ENCODE measurements at regions not wholly inside any gene's neighbourhood (a gene's known extent, or its start where the extent isn't known, plus 50 kb on each side); places are given as distances from the start of the nearest gene placed in this dataset.

GRCh38 chr3:70840106-70840870 lies 527.9 kb upstream of the MDFIC2 start:
- DNase-seq: peak; percentile 4

GRCh38 chr3:70833239-70833960 lies 521.0 kb upstream of the MDFIC2 start:
- DNase-seq: no peak

GRCh38 chr3:70832834-70833205 lies 520.4 kb upstream of the MDFIC2 start:
- DNase-seq: no peak

- DNase-seq: no peak
These were observed 519.8 kb upstream of the MDFIC2 start for GRCh38 chr3:70832089-70832833.

- DNase-seq: no peak
These were observed 516.7 kb upstream of the MDFIC2 start for GRCh38 chr3:70829092-70829491.

- DNase-seq: peak; percentile 49
These were observed 512.3 kb upstream of the MDFIC2 start for GRCh38 chr3:70824773-70825172.

GRCh38 chr3:70824078-70824477 lies 511.6 kb upstream of the MDFIC2 start:
- no peak for DNase-seq

- DNase-seq: no peak
These were observed 511.2 kb upstream of the MDFIC2 start for GRCh38 chr3:70823622-70824021.

- peak; percentile 40 for DNase-seq
These were observed 510.2 kb upstream of the MDFIC2 start for GRCh38 chr3:70822669-70823068.

GRCh38 chr3:70821602-70822001 lies 509.2 kb upstream of the MDFIC2 start:
- DNase-seq: no peak

GRCh38 chr3:70820397-70820796 lies 508.0 kb upstream of the MDFIC2 start:
- no peak for DNase-seq

GRCh38 chr3:70818145-70818544 lies 505.7 kb upstream of the MDFIC2 start:
- DNase-seq: no peak

- DNase-seq: no peak
These were observed 503.9 kb upstream of the MDFIC2 start for GRCh38 chr3:70816346-70816745.

- DNase-seq: no peak
These were observed 503.4 kb upstream of the MDFIC2 start for GRCh38 chr3:70815817-70816216.

- DNase-seq: no peak
These were observed 500.9 kb upstream of the MDFIC2 start for GRCh38 chr3:70813311-70813710.

- DNase-seq: peak; percentile 24
These were observed 499.4 kb upstream of the MDFIC2 start for GRCh38 chr3:70811880-70812279.

- DNase-seq: no peak
These were observed 496.4 kb upstream of the MDFIC2 start for GRCh38 chr3:70808881-70809280.

GRCh38 chr3:70806556-70806955 lies 494.1 kb upstream of the MDFIC2 start:
- DNase-seq: no peak

- no peak for DNase-seq
These were observed 493.6 kb upstream of the MDFIC2 start for GRCh38 chr3:70806021-70806420.

GRCh38 chr3:70805061-70805889 lies 492.8 kb upstream of the MDFIC2 start:
- no peak for DNase-seq

GRCh38 chr3:70803891-70804290 lies 491.5 kb upstream of the MDFIC2 start:
- no peak for DNase-seq

GRCh38 chr3:70803319-70803718 lies 490.9 kb upstream of the MDFIC2 start:
- no peak for DNase-seq

GRCh38 chr3:70800951-70801350 lies 488.5 kb upstream of the MDFIC2 start:
- DNase-seq: no peak

Measured in NCI-H2171 treated with DMSO at 0.1 percent for 48 hours (cell line).